Right lobe of liver (tissue), 6 donors: ENCODE measurements at regions not wholly inside any gene's neighbourhood (a gene's known extent, or its start where the extent isn't known, plus 50 kb on each side); places are given as distances from the start of the nearest gene placed in this dataset.
A peak's percentile ranks its signal among the peaks of the same experiment; 100 is the strongest.

Experiments
- ATAC-seq, 4 donors: fragments of 200-7000 bp; cut with Tn5 transposase; one replicate each; pipeline ENCODE4 v1.9.1; 2020; ENCODE audit warnings: mild to moderate bottlenecking in 4 of 4, moderate library complexity in 4 of 4
- DNase-seq, 3 donors: peaks; one replicate each; pipeline ENCODE4 v3.0.0-alpha.2; 2020
- H3K27ac ChIP-seq, 3 donors: fragments of 200-600 bp; one replicate each; pipeline ENCODE4 v1.8.0; 2022
- H3K27me3 ChIP-seq, 2 donors: fragments of 200-600 bp; one replicate each; pipeline ENCODE4 v1.8.0; 2022
- H3K36me3 ChIP-seq, 4 donors: fragments of 200-600 bp; sonication (generic) in 1 of 4; one replicate each; pipeline versions ENCODE4 v1.5.1 to v1.8.0; 2017 to 2022; ENCODE audit warnings: control low read depth in 1 of 4
- H3K4me1 ChIP-seq, 4 donors: fragments of 200-600 bp; sonication (generic) in 1 of 4; one replicate each; pipeline versions ENCODE4 v1.5.1 to v1.8.0; 2017 to 2022; ENCODE audit warnings: control low read depth in 1 of 4
- H3K4me3 ChIP-seq, 3 donors: fragments of 200-600 bp; one replicate each; pipeline ENCODE4 v1.8.0; 2022
- H3K9me3 ChIP-seq, 4 donors: fragments of 200-600 bp; sonication (generic) in 1 of 4; one replicate each; pipeline versions ENCODE4 v1.5.1 to v1.8.0; 2017 to 2022; ENCODE audit warnings: control low read depth in 1 of 4
- POLR2A ChIP-seq: fragments of 450-650 bp; IDR thresholded peaks from one replicate; pipeline ENCODE4 v1.6.1; 2017; ENCODE audit warnings: antibody characterized with exemption, mild to moderate bottlenecking
- WGBS: methylation state at CpG from one replicate; pipeline ENCODE4 v1.1.6; 2018; ENCODE audit warnings: low coverage, low lambda C conversion rate; ENCODE audit not compliant: insufficient coverage; ENCODE audit errors: missing lambda C conversion rate; 5-methylcytosine and 5-hydroxymethylcytosine counted together
- intact Hi-C, 2 donors: fragments of 100-400 bp; cut with DNase I; formaldehyde crosslinking; loops; one replicate each; pipeline versions ENCODE4 v1.11.2 to v1.14.1; 2022
- TF ChIP-seq, protein P1 (sequence below), 4 donors: fragments of 200-600 bp in 3 of 4; fragments of 450-650 bp in 1 of 4; IDR thresholded peaks; one replicate each; pipeline versions ENCODE4 v1.5.1 to v1.8.0; 2016 to 2022; ENCODE audit warnings: antibody characterized with exemption in 4 of 4, mild to moderate bottlenecking in 2 of 4
- donor health status: DM: no; HTN: yes; CAD: no.
- donor health status: DM: no; HTN: no; CAD: no.
- donor health status: DM: no; HTN: no; CAD: no.
- donor health status: DM: no; HTN: yes; CAD: no.
- donor health status: DM: no; HTN: yes; CAD: no.

DNA sequence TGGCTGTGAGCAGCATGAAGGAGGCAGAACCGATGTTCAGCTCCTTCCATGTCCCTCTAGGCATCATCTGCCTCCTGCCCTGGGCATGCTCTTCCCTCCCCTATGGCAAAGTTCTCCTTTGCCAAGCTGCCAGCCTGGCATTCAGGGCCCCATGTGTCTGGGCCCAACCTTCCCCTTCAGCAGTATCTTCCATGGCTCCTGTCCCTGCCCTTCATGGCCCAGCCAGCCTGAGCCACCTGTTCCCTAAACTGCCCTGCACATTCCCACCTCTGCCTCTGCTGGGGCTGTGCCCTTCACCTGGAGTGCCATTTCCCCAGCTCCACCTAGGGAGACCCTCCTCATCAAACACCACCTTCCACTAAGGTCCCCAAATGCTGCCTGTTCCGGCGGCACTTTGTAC is 74.0 kb upstream of the TCL1A start:
- no peak overlapping the region for H3K27ac ChIP-seq
- DNase-seq = no peak
- H3K4me1 ChIP-seq = no peaks in the 10 kb centered on the region
- TF ChIP-seq, protein P1, sequence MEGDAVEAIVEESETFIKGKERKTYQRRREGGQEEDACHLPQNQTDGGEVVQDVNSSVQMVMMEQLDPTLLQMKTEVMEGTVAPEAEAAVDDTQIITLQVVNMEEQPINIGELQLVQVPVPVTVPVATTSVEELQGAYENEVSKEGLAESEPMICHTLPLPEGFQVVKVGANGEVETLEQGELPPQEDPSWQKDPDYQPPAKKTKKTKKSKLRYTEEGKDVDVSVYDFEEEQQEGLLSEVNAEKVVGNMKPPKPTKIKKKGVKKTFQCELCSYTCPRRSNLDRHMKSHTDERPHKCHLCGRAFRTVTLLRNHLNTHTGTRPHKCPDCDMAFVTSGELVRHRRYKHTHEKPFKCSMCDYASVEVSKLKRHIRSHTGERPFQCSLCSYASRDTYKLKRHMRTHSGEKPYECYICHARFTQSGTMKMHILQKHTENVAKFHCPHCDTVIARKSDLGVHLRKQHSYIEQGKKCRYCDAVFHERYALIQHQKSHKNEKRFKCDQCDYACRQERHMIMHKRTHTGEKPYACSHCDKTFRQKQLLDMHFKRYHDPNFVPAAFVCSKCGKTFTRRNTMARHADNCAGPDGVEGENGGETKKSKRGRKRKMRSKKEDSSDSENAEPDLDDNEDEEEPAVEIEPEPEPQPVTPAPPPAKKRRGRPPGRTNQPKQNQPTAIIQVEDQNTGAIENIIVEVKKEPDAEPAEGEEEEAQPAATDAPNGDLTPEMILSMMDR (IDR thresholded peaks at IDR 0.05) = no peak
- no peak for TF ChIP-seq POLR2A
- no peaks in the 10 kb centered on the region for H3K27me3 ChIP-seq
- intact Hi-C loops = no loop called here
- WGBS = 71% methylated on average over 3 of the region's 3 CpGs
- ATAC-seq = no peak
- no peaks in the 10 kb centered on the region for H3K9me3 ChIP-seq
- H3K36me3 ChIP-seq = no peaks in the 10 kb centered on the region
- no peak overlapping the region for H3K4me3 ChIP-seq

DNA sequence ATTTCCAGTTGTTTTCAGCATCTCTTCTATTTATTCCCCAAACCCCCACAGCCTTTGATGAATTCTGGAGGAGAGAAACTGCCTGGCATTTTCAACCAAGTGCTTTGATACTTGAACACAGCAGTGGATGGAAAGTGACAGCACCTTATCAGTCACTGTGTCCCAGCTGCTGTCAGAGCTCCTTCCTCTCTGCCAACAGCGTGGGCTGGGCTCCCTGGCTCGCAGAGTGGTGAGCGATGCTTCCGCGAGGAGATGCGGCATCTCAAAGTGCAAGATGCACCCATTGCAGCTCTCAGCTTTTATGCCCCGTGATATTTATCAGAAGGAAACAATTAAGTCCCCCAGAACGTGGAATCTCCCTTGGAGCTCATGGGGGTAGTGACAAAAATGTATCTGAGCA is 72.6 kb upstream of the TCL1A start:
- DNase-seq = no peak
- WGBS = 13% methylated on average over 3 of the region's 8 CpGs

GRCh38 chr14:95784137-95784536 is 70.2 kb upstream of the TCL1A start:
- no peaks in the 10 kb centered on the region for H3K36me3 ChIP-seq
- no peaks in the 10 kb centered on the region for H3K27me3 ChIP-seq
- ATAC-seq = peak in 1 of 4 donors; percentile 37
- WGBS = 7% methylated on average over 1 of the region's 1 CpG
- no peak overlapping the region for H3K27ac ChIP-seq
- no peak overlapping the region for H3K4me3 ChIP-seq
- H3K9me3 ChIP-seq = no peaks in the 10 kb centered on the region
- intact Hi-C loops = no loop called here
- TF ChIP-seq, protein P1 (IDR thresholded peaks at IDR 0.05) = no peak
- TF ChIP-seq POLR2A = no peak
- DNase-seq = no peak
- H3K4me1 ChIP-seq = no peaks in the 10 kb centered on the region

More for the DNA sequence above, 72.6 kb upstream of the TCL1A start:
- no peak for ATAC-seq
- intact Hi-C loops = no loop called here
- TF ChIP-seq, protein P1 (IDR thresholded peaks at IDR 0.05) = no peak
- H3K9me3 ChIP-seq = no peaks in the 10 kb centered on the region
- H3K27me3 ChIP-seq = no peaks in the 10 kb centered on the region
- no peaks in the 10 kb centered on the region for H3K4me1 ChIP-seq
- no peak overlapping the region for H3K27ac ChIP-seq
- H3K36me3 ChIP-seq = no peaks in the 10 kb centered on the region
- H3K4me3 ChIP-seq = no peak overlapping the region

- 53% methylated on average over 3 of the region's 7 CpGs for WGBS
- no peak for TF ChIP-seq POLR2A
- TF ChIP-seq, protein P1 (IDR thresholded peaks at IDR 0.05) = no peak
- Histone ChIP-seq H3K9me3 (no peaks in the 10 kb centered on the region), H3K27me3 (no peaks in the 10 kb centered on the region), H3K27ac (no peak overlapping the region), H3K4me3 (no peak overlapping the region), H3K4me1 (no peaks in the 10 kb centered on the region), H3K36me3 (no peaks in the 10 kb centered on the region)
- ATAC-seq = no peak
- intact Hi-C loops = loop anchor here in 1 of 2 donors (10.0 kb wide), 1 partner anchor 212 kb away; no protein-coding TSS in a partner anchor
- DNase-seq = no peak
Measured at GRCh38 chr14:95776798-95777534, 63.0 kb upstream of the TCL1A start.
